ENCODE measurements at regions not wholly inside any gene's neighbourhood (a gene's known extent, or its start where the extent isn't known, plus 50 kb on each side); places are given as distances from the start of the nearest gene placed in this dataset.

DNA sequence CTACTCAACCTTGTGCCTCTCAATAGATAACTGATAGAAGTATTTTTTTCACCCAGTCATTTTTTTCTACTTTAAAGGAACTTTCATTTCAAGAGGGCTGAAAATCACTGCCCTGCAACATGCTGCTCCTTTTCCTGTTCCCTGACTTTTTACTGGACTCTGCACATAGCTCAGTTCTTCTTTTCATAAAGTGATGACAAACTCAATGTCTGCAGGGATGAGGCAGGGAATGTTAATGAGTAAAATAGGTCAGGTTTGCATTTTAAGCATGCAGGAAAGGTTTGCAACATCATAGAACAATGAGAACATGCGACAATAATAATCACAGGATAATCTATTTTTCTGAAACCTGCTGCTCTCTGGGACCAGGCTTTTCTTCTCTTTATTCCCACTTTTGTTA is 172.2 kb upstream of the SGCD start:
- TF ChIP-seq, protein P1, sequence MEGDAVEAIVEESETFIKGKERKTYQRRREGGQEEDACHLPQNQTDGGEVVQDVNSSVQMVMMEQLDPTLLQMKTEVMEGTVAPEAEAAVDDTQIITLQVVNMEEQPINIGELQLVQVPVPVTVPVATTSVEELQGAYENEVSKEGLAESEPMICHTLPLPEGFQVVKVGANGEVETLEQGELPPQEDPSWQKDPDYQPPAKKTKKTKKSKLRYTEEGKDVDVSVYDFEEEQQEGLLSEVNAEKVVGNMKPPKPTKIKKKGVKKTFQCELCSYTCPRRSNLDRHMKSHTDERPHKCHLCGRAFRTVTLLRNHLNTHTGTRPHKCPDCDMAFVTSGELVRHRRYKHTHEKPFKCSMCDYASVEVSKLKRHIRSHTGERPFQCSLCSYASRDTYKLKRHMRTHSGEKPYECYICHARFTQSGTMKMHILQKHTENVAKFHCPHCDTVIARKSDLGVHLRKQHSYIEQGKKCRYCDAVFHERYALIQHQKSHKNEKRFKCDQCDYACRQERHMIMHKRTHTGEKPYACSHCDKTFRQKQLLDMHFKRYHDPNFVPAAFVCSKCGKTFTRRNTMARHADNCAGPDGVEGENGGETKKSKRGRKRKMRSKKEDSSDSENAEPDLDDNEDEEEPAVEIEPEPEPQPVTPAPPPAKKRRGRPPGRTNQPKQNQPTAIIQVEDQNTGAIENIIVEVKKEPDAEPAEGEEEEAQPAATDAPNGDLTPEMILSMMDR (IDR thresholded peaks at IDR 0.05 in 8 of 11, conservative IDR thresholded peaks at IDR 0.05 in 3 of 11) = no peak
- TF ChIP-seq POLR2A (IDR thresholded peaks at IDR 0.05) (no peak), POLR2AphosphoS5 (IDR thresholded peaks at IDR 0.05) (no peak)

Data from spleen (tissue), 7 donors.